B cell (primary cell): ENCODE measurements at regions not wholly inside any gene's neighbourhood (a gene's known extent, or its start where the extent isn't known, plus 50 kb on each side); places are given as distances from the start of the nearest gene placed in this dataset. TPM values are rescaled to one million over a fixed set of nuclear protein-coding genes. Genes with fewer than 3 reads are reported as not detected.

Source experiments
- ATAC-seq: fragments of 200-7000 bp; cut with Tn5 transposase; one replicate; pipeline ENCODE4 v1.10.0; 2021; ENCODE audit warnings: low read depth, mild to moderate bottlenecking, moderate number of reproducible peaks, moderate library complexity
- CTCF ChIA-PET: fragments of 350-600 bp; sonication (Branson Sonifier 250); formaldehyde crosslinking; loops from one replicate; lab custom pipeline; 2021; ENCODE audit warnings: antibody characterized with exemption, inconsistent platforms; lab: Charles Lee
- POLR2A ChIA-PET: fragments of 350-600 bp; sonication (Branson Sonifier 250); formaldehyde crosslinking; loops from one replicate; lab custom pipeline; 2021; ENCODE audit warnings: antibody characterized with exemption; lab: Charles Lee
- DNase-seq: peaks from one replicate; pipeline ENCODE4 v3.0.0; 2013
- H2AFZ ChIP-seq: 2 replicates; pipeline ENCODE4 v1.6.1; 2012; ENCODE audit warnings: mild to moderate bottlenecking, low read depth, low read length; ENCODE audit not compliant: insufficient read depth, poor library complexity, severe bottlenecking
- H3K27ac ChIP-seq, 2 donors: 1 replicate in 1 of 2; 2 replicates in 1 of 2; pipeline ENCODE4 v1.5.1; 2012 to 2013; ENCODE audit warnings: low read length in 2 of 2, mild to moderate bottlenecking in 2 of 2, moderate library complexity in 1 of 2
- H3K27me3 ChIP-seq, 4 experiments: fragments of 200-600 bp in 1 of 4; sonication (generic) in 1 of 4; replicated peaks in 1 of 4; 1 replicate in 2 of 4; 2 replicates in 2 of 4; pipeline versions ENCODE4 v1.6.1 to v1.7.0; 2013 to 2016; ENCODE audit warnings: low read length in 3 of 4, mild to moderate bottlenecking in 2 of 4, mixed read lengths in 1 of 4, moderate library complexity in 1 of 4; ENCODE audit not compliant: insufficient read depth in 4 of 4, control insufficient read depth in 3 of 4; ENCODE audit errors: control extremely low read depth in 1 of 4
- H3K36me3 ChIP-seq, 2 experiments: replicated peaks in 1 of 2; 1 replicate in 1 of 2; 2 replicates in 1 of 2; pipeline versions ENCODE4 v1.6.1 to v1.7.1; 2013; ENCODE audit warnings: low read length in 1 of 2; ENCODE audit not compliant: insufficient read depth in 2 of 2, control insufficient read depth in 1 of 2; ENCODE audit errors: control extremely low read depth in 1 of 2, extremely low read depth in 1 of 2
- H3K4me1 ChIP-seq, 2 donors: fragments of 200-600 bp in 1 of 2; sonication (generic) in 1 of 2; 1 replicate in 1 of 2; 2 replicates in 1 of 2; pipeline versions ENCODE4 v1.5.1 to v1.6.1; 2013 to 2017; ENCODE audit warnings: low read length in 2 of 2; ENCODE audit not compliant: control insufficient read depth in 2 of 2, insufficient read depth in 2 of 2
- H3K4me2 ChIP-seq: replicated peaks from 2 replicates; pipeline ENCODE3; 2012; ENCODE audit warnings: mild to moderate bottlenecking, low read depth, low read length; ENCODE audit not compliant: poor library complexity, severe bottlenecking
- H3K4me3 ChIP-seq, 5 experiments: fragments of 200-600 bp in 1 of 5; sonication (generic) in 1 of 5; 1 replicate in 3 of 5; 2 replicates in 2 of 5; pipeline versions ENCODE4 v1.5.1 to v1.7.0; 2011 to 2016; ENCODE audit warnings: low read length in 4 of 5, mild to moderate bottlenecking in 4 of 5, low read depth in 2 of 5, control low read depth in 1 of 5, moderate library complexity in 1 of 5; ENCODE audit not compliant: insufficient read depth in 1 of 5; ENCODE audit errors: control extremely low read depth in 1 of 5, extremely low read depth in 1 of 5
- H3K79me2 ChIP-seq: fragments of 200-600 bp; sonication (generic); one replicate; pipeline ENCODE4 v1.6.0; 2016; ENCODE audit warnings: low read length; ENCODE audit not compliant: control insufficient read depth, insufficient read depth
- H3K9ac ChIP-seq: fragments of 200-600 bp; sonication (generic); 2 replicates; pipeline ENCODE4 v1.6.1; 2017; ENCODE audit warnings: mild to moderate bottlenecking, low read length, moderate library complexity
- H3K9me3 ChIP-seq, 3 donors: one replicate each; pipeline versions ENCODE4 v1.6.1 to v1.7.1; 2013; ENCODE audit warnings: low read length in 2 of 3; ENCODE audit not compliant: control insufficient read depth in 2 of 3, insufficient read depth in 1 of 3; ENCODE audit errors: control extremely low read depth in 1 of 3
- H4K20me1 ChIP-seq: 2 replicates; pipeline ENCODE4 v1.6.0; 2012; ENCODE audit warnings: mild to moderate bottlenecking, low read length; ENCODE audit not compliant: insufficient read depth, control insufficient read depth, poor library complexity, severe bottlenecking
- H3K27ac Mint-ChIP-seq: one replicate; pipeline ENCODE4 v1.8.0; 2021; ENCODE audit warnings: mixed read lengths
- H3K27me3 Mint-ChIP-seq: one replicate; pipeline ENCODE4 v1.8.0; 2021; ENCODE audit warnings: mixed read lengths
- H3K4me1 Mint-ChIP-seq: one replicate; pipeline ENCODE4 v1.8.0; 2021; ENCODE audit warnings: mixed read lengths
- H3K4me3 Mint-ChIP-seq: one replicate; pipeline ENCODE4 v1.8.0; 2021; ENCODE audit warnings: mixed read lengths
- H3K9me3 Mint-ChIP-seq: one replicate; pipeline ENCODE4 v1.8.0; 2022; ENCODE audit warnings: mixed read lengths; ENCODE audit not compliant: insufficient read depth
- CTCF ChIP-seq: fragments of 200-600 bp; IDR thresholded peaks from one replicate; pipeline ENCODE4 v1.8.0; 2022; ENCODE audit warnings: antibody characterized with exemption, mild to moderate bottlenecking
- EZH2 ChIP-seq: IDR thresholded peaks from 2 replicates; pipeline ENCODE4 v1.6.1; 2012; ENCODE audit warnings: borderline replicate concordance, low read depth, mild to moderate bottlenecking, moderate library complexity, low read length; ENCODE audit not compliant: insufficient read depth, poor library complexity, severe bottlenecking
- WGBS: methylation state at CpG from one replicate; pipeline ENCODE4 v1.1.5; 2013; ENCODE audit warnings: missing lambda C conversion rate; ENCODE audit not compliant: insufficient coverage; 5-methylcytosine and 5-hydroxymethylcytosine counted together
- intact Hi-C: fragments of 100-400 bp; cut with micrococcal nuclease; formaldehyde crosslinking; loops from one replicate; pipeline ENCODE4 v1.10.0; 2022
- small RNA-seq: library from RNA; depleted of rRNA; stranded (forward); fragments of <200 nt; gene quantifications from one replicate; pipeline ENCODE3, GENCODE V24; 2012; ENCODE audit warnings: low replicate concordance, low read depth; ENCODE audit not compliant: insufficient read length

DNA sequence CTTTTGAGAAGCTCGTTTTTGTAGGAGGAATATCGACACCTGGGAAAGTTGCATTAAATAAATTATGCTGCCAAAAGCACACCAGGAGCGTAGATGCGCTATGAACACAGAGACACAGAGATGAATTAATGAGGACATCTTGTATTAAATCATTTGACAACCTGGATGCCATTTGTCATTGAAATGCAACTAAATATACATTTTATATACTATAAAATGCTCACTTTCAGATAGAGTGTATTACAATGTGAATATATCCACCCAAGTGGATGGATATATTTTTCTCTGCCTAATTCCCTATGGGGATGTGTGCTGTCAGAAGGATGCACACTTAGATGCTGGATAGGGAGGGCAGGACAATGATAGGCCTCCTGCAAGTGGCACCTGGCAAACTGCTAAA lies 426.2 kb downstream of the RIT2 start:
- H3K27ac Mint-ChIP-seq, result no peak overlapping the region
- Histone ChIP-seq H3K36me3 (no peaks in the 10 kb centered on the region), H3K9me3 (no peaks in the 10 kb centered on the region), H3K27me3 (no peaks in the 10 kb centered on the region), H3K27ac (no peak overlapping the region), H3K4me3 (no peak overlapping the region), H2AFZ (no peak overlapping the region), H3K79me2 (no peaks in the 10 kb centered on the region), H3K4me2 (no peak overlapping the region), H3K4me1 (no peaks in the 10 kb centered on the region), H3K9ac (no peak overlapping the region), H4K20me1 (no peaks in the 10 kb centered on the region)
- ChIA-PET POLR2A (no interaction called here), CTCF (no interaction called here)
- 90% methylated on average over 3 of the region's 4 CpGs for WGBS
- TF ChIP-seq EZH2 (no peak), CTCF (no peak)
- intact Hi-C loops, result no loop called here
- no peak overlapping the region for H3K4me3 Mint-ChIP-seq
- H3K9me3 Mint-ChIP-seq, result peaks cover 11% of the 10 kb centered on the region
- no peaks in the 10 kb centered on the region for H3K27me3 Mint-ChIP-seq
- no peaks in the 10 kb centered on the region for H3K4me1 Mint-ChIP-seq
- DNase-seq (no peak), ATAC-seq (no peak)

Small RNA genes lying in the stretch of these regions (small RNA-seq; reads per million reads assigned to genes)
- gene RNA5SP454, result not detected
